K562 (cell line): ENCODE measurements at regions not wholly inside any gene's neighbourhood (a gene's known extent, or its start where the extent isn't known, plus 50 kb on each side); places are given as distances from the start of the nearest gene placed in this dataset.

Experiments used
- FOXM1 ChIP-seq, 2 experiments: fragments of 450-650 bp in 1 of 2; sonication (generic) in 1 of 2; formaldehyde crosslinking in 1 of 2; IDR thresholded peaks; 2 replicates each; pipeline versions ENCODE4 v1.6.1 to v1.9.0; 2017 to 2022; ENCODE audit warnings: low read depth in 2 of 2, mild to moderate bottlenecking in 2 of 2, missing genetic modification reagents in 1 of 2, moderate library complexity in 1 of 2
- TAF1 ChIP-seq: IDR thresholded peaks from 2 replicates; pipeline ENCODE4 v1.6.1; 2011; ENCODE audit warnings: mild to moderate bottlenecking, low read length, moderate library complexity; ENCODE audit not compliant: insufficient read depth, control insufficient read depth, severe bottlenecking; ENCODE audit errors: extremely low read depth
- TF ChIP-seq, protein P1 (sequence below), 3 experiments: IDR thresholded peaks in 2 of 3; conservative IDR thresholded peaks in 1 of 3; 2 replicates each; pipeline ENCODE4 v1.5.1; 2011 to 2012; ENCODE audit warnings: low read length in 3 of 3, mild to moderate bottlenecking in 3 of 3, control low read depth in 2 of 3, improper control_type of control experiment in 1 of 3, inconsistent platforms in 1 of 3, low read depth in 1 of 3, mixed read lengths in 1 of 3, moderate library complexity in 1 of 3; ENCODE audit not compliant: insufficient read depth in 2 of 3
- TF ChIP-seq, protein P2 (sequence below): sonication (generic); formaldehyde crosslinking; IDR thresholded peaks from 2 replicates; pipeline ENCODE4 v1.8.0; 2022; ENCODE audit warnings: mild to moderate bottlenecking, missing genetic modification reagents
- TF ChIP-seq, protein P3 (sequence below): fragments of 250-450 bp; sonication (Bioruptor Pico); IDR thresholded peaks from 2 replicates; pipeline ENCODE4 v1.8.0; 2021; ENCODE audit warnings: borderline replicate concordance, mild to moderate bottlenecking, moderate library complexity; ENCODE audit not compliant: poor library complexity, severe bottlenecking

GRCh38 chr3:99515891-99516290 lies 122.5 kb upstream of the COL8A1 start:
- TF ChIP-seq FOXM1 (IDR thresholded peaks at IDR 0.05; ENCODE audit: low read depth) (no peak), FOXM1 (CRISPR knock-in tag; IDR thresholded peaks at IDR 0.05; ENCODE audit: low read depth) (no peak), TAF1 (no peak)
- TF ChIP-seq, protein P1, sequence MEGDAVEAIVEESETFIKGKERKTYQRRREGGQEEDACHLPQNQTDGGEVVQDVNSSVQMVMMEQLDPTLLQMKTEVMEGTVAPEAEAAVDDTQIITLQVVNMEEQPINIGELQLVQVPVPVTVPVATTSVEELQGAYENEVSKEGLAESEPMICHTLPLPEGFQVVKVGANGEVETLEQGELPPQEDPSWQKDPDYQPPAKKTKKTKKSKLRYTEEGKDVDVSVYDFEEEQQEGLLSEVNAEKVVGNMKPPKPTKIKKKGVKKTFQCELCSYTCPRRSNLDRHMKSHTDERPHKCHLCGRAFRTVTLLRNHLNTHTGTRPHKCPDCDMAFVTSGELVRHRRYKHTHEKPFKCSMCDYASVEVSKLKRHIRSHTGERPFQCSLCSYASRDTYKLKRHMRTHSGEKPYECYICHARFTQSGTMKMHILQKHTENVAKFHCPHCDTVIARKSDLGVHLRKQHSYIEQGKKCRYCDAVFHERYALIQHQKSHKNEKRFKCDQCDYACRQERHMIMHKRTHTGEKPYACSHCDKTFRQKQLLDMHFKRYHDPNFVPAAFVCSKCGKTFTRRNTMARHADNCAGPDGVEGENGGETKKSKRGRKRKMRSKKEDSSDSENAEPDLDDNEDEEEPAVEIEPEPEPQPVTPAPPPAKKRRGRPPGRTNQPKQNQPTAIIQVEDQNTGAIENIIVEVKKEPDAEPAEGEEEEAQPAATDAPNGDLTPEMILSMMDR (IDR thresholded peaks at IDR 0.05 in 2 of 3, conservative IDR thresholded peaks at IDR 0.05 in 1 of 3; ENCODE audit: insufficient read depth in 2 of 3, low read depth in 1 of 3, low read length in 3 of 3), result no peak
- TF ChIP-seq, protein P2, sequence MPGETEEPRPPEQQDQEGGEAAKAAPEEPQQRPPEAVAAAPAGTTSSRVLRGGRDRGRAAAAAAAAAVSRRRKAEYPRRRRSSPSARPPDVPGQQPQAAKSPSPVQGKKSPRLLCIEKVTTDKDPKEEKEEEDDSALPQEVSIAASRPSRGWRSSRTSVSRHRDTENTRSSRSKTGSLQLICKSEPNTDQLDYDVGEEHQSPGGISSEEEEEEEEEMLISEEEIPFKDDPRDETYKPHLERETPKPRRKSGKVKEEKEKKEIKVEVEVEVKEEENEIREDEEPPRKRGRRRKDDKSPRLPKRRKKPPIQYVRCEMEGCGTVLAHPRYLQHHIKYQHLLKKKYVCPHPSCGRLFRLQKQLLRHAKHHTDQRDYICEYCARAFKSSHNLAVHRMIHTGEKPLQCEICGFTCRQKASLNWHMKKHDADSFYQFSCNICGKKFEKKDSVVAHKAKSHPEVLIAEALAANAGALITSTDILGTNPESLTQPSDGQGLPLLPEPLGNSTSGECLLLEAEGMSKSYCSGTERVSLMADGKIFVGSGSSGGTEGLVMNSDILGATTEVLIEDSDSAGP (CRISPR knock-in tag), result no peak
- TF ChIP-seq, protein P3, sequence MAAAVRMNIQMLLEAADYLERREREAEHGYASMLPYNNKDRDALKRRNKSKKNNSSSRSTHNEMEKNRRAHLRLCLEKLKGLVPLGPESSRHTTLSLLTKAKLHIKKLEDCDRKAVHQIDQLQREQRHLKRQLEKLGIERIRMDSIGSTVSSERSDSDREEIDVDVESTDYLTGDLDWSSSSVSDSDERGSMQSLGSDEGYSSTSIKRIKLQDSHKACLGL (CRISPR knock-in tag), result no peak
